ENCODE measurements at regions not wholly inside any gene's neighbourhood (a gene's known extent, or its start where the extent isn't known, plus 50 kb on each side); places are given as distances from the start of the nearest gene placed in this dataset.
A peak's percentile ranks its signal among the peaks of the same experiment; 100 is the strongest.

DNA sequence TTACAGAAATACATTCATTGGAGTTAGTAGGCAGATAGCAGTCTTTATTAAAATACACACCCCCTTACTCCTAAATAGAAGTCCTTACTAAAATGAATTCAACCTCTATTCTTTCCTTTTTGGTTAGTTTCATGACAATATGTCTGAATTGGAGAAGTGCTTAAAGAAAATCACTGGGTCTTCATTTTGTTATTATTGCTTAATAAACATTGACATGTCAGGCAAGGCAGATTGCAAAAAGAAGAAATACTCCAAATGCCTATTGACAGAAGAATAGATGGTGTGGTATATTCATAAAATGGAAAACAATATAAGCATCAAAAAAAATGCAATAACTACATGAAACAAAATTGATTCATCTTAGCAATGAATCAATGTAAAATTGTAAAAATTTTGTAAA, 135.5 kb downstream of the TMEM26 start:
- DNase-seq = no peak

DNA sequence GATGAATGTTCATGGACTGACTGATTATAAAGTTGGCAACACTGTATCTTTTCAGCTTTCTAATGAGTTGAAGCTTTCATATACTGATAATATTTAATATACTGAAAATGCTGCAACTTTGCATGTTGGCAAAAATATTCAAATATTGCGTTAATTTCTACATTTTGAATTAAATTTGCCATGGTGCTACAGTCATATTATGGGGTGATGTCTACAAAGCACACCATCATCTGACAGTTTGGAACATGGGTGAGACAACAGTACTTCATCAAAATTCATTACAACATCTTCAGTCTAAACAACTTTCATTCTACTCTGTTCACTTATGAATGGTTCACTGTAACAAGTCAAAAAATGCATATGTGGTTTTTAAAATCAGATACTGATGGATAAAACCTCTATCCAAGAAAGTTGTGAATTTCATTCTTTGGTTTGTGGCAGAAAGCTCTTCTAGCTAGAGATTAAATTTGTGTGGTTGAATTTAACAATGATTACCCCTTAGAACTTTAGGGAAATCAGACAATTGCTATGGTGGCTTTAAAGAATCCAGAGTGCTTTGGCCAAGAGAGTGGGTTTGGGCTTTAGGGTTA, 136.4 kb downstream of the TMEM26 start:
- DNase-seq = no peak

DNA sequence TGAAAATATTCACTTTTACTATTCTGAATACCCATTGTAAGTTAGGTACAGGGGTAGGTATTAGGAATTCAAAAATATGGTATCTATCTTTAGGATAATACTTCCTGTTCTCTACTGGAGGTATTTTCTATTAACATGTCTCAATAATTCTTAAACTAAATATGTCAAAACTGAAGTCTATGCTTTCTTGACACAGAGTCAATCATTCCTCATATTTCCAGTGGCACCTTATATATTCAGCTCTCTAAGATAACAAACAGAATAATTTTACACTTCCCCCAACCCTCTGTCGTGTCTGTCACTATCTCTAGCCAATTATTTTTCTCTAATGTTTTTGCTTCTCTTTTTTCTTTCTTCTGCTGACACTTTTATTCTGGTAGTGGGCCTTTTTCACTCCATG, 138.9 kb downstream of the TMEM26 start:
- no peak for DNase-seq

DNA sequence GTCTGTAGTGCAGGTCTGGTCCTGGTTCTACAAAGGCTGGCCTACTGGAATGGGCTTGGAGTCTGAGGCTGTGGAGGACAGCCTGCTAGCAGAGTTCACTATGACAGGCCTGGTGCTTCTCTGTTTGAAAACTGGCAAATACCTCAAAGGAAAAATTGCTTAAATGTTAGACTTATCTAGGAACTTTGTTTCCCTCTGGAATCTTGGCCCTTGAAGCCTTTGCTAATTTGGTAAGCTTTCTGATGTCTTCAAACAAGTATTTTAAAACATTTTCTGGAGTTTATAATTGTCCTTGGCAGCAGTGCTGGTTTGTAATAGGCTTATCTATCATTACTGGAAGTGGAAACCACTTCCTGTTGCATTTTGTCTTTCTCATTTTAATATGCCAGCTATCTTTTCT, 139.7 kb downstream of the TMEM26 start:
- peak; percentile 12 for DNase-seq

DNA sequence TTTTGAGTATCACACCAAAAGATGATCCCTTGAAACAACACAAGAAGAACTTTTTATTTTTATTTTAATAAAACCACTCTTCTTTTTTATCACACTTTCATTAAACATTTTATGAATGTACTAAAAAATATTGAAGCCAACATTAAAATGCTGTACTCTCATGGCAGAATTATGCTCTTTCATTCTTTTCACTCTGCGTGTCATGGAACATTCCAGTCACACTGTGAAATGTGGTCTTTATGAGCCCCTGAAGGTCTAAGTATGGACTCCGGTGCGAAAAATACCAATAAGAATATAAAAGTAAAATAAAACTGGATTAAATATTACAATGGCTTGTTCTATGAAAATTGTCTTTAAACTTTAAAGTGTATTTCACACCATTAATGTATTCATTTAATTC, 148.4 kb downstream of the TMEM26 start:
- DNase-seq = peak; percentile 72

DNA sequence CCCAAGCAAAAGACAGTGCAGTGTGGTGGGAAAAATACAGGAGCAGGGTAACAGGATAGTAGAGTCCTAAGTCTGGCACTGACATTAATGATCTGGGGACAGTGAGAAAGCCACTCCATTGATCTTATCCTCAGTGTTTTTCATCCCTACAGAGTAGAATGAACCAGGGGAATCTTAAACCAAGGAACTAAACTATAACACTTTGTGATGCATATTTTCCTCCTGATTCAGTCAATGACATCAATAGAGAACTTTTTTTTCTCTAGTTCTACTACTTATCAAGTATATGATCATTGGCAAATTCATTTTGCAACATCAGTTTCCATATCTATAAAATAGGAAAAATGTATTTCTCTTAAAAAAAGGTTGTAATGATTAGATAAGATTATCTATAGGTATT, 151.1 kb downstream of the TMEM26 start:
- peak; percentile 44 for DNase-seq

DNA sequence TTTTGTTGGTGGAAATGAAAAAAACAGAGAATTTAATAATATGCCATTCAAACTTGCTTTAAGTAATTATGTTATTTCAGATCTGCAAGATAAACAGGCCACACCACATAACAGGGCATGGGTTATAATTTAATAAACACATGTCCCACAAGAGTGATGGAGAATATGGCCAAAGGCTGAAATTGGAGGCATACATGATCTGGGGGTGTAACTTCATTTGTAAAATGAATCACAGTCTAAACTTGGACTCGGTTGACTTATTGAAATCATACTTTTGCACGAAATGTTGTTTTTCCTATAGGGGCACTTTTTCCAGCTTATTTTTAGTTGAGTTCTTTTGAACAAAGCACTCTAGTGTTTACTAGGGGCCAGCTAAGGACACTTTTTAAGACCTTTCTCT, 151.6 kb downstream of the TMEM26 start:
- peak; percentile 57 for DNase-seq

DNA sequence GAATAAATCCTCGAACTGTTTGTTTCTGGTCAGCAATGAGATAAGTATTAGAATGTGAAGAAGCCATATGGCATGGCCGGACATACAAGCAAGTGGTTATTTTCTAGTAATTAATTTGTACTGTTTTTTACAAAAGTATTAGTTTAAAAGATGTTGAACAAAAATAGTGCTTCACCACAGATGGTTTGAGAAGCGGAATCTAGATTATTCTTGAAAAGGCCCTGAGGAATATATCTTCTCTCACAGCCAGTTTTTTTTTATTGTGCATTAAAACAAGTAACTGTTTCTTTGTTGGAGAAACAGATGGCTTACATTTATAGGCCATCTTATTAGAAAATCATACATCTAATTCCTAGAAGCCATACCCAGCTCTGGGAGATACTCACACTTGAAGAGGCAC, 153.3 kb downstream of the TMEM26 start:
- DNase-seq = no peak

DNA sequence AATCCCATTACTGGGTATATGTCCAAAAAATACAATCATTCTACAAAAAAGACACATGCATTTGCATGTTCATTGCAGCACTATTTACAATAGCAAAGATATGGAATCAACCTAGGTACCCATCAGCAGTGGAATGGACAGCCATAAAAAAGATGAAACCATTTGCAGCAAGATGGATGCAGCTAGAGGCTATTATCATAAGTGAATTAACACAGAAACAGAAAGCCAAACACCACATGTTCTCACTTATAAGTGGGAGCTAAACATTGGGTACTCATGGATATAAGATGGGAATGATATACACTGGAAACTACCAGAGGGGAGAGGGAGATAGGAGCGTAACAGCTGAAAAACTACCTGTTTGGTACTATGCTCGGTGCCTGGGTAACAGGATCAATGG, 154.0 kb downstream of the TMEM26 start:
- no peak for DNase-seq

DNA sequence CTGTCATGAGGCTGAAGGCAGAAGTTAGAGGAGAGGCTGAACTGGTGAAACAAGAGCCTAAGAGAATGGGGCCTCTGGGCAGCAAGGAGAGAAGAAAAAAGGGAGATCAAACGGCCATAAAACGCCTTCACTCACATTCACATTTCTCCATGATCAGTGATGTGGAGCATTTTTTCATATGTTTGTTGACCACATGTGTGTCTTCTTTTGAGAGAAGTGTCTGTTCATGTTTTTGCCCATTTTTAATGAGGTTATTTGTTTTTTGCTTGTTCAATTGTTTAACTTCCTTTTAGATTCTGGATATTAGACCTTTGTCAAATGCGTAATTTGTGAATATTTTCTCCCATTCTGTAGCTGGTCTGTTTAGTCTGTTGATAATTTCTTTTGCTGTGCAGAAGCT, 155.0 kb downstream of the TMEM26 start:
- no peak for DNase-seq

DNA sequence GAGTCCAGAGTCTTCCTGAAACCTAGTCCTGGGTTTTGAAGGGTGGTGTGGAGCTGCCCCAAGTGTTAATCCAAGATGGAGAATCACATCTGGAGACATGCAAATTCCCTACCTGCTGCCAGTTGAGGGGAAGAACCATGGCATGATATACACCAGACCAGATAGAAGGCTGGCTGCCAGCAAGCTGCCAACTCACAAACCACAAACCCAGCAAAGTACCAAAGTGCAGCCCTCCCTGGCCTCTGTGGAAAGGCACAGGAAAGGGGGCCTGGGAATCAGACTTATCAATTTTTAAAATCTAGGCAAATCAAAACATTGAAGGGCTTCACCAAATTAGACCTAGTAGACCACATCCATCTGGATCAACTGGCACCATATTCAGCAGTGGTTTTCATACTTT, 157.0 kb downstream of the TMEM26 start:
- DNase-seq = no peak

DNA sequence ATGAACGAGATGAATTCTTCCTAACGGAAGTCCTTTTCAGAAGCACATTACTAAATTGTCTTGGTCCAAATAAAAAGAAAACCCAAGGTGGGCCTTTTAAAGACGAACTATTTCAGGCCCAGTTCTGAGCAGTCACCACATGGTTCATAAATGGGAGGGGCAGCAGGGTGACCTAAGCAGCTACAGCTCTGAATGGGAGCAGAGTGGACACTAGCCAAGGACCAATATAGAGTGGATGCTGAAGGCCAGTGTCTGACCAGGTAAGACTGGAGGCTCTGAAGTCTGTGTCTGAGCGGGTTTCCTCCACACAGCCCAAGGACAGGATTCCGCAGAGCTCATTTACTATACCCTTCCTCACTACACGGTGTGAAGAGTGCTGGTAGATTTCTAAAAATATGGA, 159.1 kb downstream of the TMEM26 start:
- DNase-seq = no peak

DNA sequence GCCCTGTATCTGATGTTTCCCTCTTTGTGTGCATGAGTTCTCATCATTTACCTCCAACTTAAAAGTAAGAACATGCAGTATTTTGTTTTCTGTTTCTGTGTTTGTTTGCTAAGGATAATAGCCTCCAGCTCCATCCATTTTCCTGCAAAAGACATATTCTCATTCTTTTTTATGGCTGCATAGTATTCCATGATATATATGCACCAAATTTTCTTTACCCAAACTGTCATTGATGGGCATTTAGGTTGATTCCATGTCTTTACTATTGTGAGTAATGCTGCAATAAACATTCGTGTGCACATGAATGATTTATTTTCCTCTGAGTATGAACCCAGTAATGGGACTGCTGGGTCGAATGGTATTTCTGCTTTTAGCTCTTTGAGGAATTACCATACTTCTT, 163.4 kb downstream of the TMEM26 start:
- DNase-seq = no peak

DNA sequence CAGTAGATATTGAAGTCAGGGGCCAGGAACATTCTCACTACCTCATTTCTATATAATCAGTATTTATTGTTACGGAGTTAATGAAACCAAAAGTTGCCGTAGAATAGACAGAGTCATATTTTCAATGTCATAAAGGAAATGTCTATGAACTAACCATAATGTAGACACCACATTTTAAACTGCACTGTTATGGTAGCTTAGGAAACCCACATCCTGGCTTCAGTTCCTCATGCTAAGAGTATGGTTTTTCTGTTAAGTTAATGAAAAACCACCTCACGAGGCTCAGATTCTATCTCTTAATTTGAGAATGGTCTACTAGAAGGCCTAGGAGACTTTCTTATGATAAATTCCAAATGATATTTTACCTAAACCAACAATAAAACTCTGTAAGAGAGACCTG, 166.5 kb downstream of the TMEM26 start:
- DNase-seq = no peak

DNA sequence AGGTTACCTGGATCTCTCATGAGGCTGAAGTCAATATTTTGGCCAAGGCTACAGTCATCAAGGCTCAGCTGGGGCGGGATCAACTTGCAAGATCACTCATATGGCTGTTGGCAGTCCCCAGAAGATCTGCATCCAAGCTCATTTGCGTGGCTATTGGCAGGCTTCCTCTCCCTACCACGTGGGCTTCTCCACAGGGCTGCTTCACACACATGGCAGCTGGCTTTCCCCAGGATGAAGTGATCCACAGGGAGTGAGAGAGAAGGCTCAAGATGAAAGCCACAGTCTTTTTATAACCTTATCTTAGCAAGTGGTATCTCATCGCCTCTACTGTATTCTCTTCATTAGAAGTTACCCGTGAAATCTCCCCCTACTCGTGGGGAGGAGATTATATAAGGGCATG, 167.4 kb downstream of the TMEM26 start:
- DNase-seq = no peak

DNA sequence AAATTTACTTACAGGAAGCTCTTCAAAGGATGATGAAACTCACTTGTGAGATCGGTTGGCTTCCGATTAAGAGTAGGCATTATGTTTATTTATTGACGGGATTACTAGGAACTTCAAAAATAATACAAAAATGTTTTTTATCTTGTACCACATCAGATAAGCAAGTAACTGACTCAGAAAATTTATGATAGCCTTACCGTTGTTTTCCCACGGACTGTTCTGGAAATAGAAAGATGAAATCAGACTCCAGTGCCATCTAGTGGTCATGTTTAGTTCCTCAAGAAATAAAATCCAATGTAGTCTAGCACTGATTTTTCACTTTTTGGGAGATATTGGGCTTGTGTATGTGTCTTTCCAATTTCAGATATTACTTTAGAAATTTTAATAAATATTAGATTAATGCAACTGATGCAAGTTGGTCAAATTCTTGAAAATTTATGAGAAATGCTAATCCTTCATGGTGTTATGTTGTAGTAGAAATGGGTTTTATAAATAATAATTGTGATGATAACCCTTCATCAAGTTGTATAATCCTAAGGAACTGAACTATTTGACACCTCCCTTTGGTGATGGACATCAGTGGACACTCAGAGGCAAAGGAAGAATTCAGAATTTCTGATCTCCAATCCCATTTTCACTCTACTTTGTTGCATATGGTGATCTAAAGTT, 168.8 kb downstream of the TMEM26 start:
- peak; percentile 67 for DNase-seq

DNA sequence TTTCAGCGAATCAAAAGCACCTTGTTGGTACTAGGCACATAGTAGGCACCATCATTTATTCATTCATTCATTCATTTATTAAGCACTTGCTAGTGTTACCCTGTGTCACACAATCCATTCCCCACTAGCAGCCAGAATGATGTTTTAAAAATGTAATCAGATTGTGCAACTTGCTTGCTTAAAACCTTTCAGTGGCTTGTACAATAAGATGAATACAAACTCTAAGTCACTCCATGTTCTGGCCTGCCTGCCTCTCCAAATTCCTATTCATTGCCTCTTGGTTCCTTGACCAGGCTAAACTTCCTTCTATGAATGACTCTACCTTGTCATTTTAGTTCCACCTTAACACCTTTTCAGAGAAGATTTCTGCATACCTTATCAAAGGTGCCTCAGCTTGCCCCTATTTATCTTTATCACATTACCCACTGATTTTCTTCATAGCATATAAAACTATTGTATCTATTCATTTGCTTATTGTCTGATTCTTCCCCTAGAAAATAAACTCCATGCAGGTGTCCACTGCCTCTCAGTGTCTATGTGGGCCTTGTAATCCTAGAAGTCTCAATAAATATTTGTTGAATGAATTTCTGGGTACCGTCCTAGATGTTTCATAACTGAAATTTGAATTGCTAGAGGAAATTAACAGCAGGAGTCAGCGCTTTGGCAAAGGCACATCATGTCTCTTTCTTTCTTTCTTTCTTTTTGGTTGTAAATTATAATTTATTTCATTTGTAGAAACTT, 169.5 kb downstream of the TMEM26 start:
- DNase-seq = no peak

DNA sequence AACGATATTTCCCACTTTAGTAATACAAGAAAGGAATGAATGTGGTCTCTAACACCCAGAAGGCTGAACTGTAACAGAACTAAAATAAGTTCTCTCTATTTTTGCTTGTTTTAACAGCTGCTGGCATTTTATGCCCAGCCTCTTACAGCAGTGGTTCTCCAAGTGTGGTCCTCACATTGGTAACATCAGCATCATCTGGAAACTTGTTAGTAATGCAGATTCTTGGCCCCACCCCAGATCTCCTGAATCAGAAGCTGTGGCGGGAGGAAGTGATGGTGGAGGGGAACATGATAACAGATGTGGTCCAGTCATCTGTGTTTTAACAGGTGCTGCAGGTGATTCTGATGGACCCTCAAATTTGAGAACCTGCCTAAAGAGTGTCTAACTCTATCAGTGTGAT, 170.1 kb downstream of the TMEM26 start:
- peak; percentile 40 for DNase-seq

DNA sequence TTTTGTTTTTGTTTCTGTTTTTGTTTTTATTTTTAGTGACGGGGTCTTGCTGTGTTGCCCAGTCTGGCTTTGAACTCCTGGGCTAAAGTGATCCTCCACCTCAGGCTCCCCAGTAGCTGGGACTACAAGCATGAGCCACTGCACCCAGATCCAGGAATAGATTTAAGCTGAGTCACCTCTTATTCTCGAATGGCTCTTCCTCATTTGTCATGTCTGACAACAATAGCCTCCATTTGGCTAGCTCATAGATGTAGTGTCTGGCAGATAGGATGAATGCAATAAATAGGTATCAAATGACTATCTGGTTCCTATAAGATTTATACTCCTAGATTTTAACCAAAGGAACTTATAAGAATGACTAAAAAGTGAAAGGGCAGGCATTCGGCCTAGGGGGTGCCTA, 172.9 kb downstream of the TMEM26 start:
- DNase-seq = peak; percentile 76

DNA sequence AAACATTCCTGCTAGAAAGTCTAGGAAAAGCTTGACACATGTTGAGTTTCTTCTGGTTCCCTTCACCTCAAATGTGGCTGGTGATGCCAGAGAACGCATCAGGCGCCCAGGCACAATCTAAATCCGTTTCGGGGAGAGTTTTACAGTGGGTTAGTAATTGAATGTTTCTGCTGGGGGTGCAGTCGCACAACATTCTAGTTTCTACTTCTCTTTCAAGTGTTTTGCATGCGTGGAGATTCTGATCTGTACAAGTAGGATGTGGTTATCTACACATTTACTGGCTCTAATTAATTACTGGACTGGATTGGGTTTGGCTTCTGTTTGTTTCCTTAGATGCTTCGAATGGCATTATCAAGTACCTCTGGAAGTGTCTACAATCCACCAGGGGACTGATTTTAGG, 173.8 kb downstream of the TMEM26 start:
- DNase-seq = no peak

DNA sequence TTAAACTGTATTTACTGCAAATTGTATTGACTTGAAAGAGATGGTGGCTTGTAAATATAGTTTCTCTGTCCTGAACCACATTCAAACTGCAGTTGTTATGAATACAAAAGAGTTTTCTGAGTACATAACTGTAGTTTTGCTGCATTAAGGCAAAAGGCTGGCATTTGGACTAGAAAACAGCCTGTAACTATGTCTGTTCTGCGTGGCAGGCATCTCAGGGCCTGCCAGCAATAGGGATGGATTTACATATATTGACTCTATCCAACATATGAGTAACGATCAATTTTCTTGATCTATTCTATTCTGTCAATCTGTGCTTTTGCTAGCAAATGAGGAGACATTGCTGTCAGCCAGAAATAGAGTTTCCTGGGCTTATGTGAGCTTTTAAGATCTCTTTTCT, 174.6 kb downstream of the TMEM26 start:
- no peak for DNase-seq

DNA sequence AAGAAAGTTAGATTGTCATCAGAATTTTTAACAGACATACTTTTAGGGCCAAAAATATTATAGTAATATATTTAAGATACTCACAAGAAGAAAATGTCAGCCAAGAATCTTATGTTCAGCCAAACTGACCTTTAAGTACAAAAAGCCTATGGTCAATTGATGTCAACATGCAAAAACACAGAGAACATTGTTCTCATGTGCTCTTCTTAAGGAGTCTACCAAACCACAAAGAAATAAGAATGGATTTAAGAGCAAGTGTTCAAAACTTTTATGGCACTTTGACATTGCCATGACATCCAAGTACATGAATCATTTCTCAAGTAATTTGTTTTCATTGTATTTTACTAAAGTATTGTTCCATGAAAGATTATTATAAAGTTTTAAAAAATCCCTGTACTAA, 180.4 kb downstream of the TMEM26 start:
- DNase-seq = no peak

DNA sequence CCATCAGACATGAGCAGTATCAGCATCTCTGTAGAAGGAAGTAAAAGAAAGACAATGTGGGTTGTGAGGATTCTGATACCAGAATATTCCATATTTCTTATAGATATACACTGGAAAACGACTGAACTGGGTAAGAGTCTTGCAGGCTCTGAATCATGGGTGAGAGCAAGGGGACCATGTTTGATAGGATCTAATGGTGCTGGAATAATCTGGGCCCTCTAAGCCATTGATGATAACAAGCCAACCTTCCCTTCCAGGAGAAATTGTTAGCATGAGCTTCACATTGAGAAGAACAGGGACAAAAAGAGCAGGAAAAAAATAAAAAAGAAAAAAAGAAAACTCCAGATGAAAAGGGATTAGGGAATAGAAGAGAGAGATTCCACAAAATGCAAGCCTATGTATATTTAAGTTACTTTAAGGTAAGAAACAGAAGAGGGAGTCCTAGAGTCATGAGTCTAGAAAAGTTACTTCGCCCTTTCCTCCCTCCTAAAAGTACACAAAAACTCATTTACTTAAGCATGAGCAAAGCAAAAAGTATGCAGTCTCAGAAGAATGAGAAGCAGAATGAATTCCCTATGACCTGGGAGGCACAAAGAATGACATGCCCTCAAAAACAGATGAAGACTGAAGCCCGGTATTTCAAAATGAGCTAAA, 181.9 kb downstream of the TMEM26 start:
- DNase-seq = peak; percentile 90

DNA sequence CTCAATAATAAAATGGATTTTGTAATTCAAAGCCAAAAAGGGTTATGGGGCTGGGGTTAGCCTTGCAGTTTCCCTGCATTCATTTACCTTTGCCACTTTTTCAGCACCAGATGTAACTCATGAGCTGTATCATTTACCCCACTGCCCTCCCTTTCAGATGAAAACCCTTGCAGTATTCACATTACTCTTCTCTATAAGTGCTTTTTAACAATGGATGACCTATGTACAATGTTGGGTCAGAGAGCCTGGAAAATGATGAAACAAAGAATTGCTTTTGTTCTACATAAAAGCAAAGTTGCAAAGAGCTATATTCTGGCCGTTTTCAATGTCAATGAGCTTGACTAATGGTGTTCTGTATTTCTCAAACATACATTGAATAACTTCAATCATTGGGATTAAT, 189.7 kb downstream of the TMEM26 start:
- DNase-seq = no peak

All from fibroblast of skin of back (primary cell).